HG03139 (cell line): ENCODE measurements at regions not wholly inside any gene's neighbourhood (a gene's known extent, or its start where the extent isn't known, plus 50 kb on each side); places are given as distances from the start of the nearest gene placed in this dataset.

ENCODE experiments used
- ATAC-seq: cut with Tn5 transposase; IDR thresholded peaks from one replicate; pipeline ENCODE4 v1.9.1; 2021; ENCODE audit not compliant: unreplicated experiment

GRCh38 chr2:140064243-140064642, 1284.1 kb upstream of the NXPH2 start:
- no peak for ATAC-seq

GRCh38 chr2:140063356-140063755, 1283.2 kb upstream of the NXPH2 start:
- ATAC-seq, result no peak

- no peak for ATAC-seq
Measured at GRCh38 chr2:140061240-140061639, 1281.0 kb upstream of the NXPH2 start.

- ATAC-seq, result no peak
Measured at GRCh38 chr2:140057928-140058327, 1277.7 kb upstream of the NXPH2 start.

- ATAC-seq, result no peak
Measured at GRCh38 chr2:140041811-140042210, 1261.6 kb upstream of the NXPH2 start.

- no peak for ATAC-seq
Measured at GRCh38 chr2:140041239-140041638, 1261.0 kb upstream of the NXPH2 start.

GRCh38 chr2:140033638-140034037, 1253.4 kb upstream of the NXPH2 start:
- no peak for ATAC-seq

GRCh38 chr2:140027966-140028365, 1247.8 kb upstream of the NXPH2 start:
- no peak for ATAC-seq

GRCh38 chr2:140027320-140027719, 1247.1 kb upstream of the NXPH2 start:
- no peak for ATAC-seq

- ATAC-seq, result no peak
Measured at GRCh38 chr2:140023291-140023690, 1243.1 kb upstream of the NXPH2 start.

GRCh38 chr2:140018541-140018940, 1238.4 kb upstream of the NXPH2 start:
- no peak for ATAC-seq

GRCh38 chr2:140014204-140014546, 1234.0 kb upstream of the NXPH2 start:
- ATAC-seq, result no peak

- ATAC-seq, result no peak
Measured at GRCh38 chr2:140013545-140014203, 1233.5 kb upstream of the NXPH2 start.

- ATAC-seq, result no peak
Measured at GRCh38 chr2:140011287-140011686, 1231.1 kb upstream of the NXPH2 start.

- no peak for ATAC-seq
Measured at GRCh38 chr2:140002110-140002509, 1221.9 kb upstream of the NXPH2 start.

- no peak for ATAC-seq
Measured at GRCh38 chr2:139992711-139993345, 1212.6 kb upstream of the NXPH2 start.

GRCh38 chr2:139992078-139992477, 1211.9 kb upstream of the NXPH2 start:
- no peak for ATAC-seq

GRCh38 chr2:139990646-139991335, 1210.6 kb upstream of the NXPH2 start:
- ATAC-seq, result no peak

GRCh38 chr2:139969323-139969722, 1189.1 kb upstream of the NXPH2 start:
- no peak for ATAC-seq

GRCh38 chr2:139968588-139968987, 1188.4 kb upstream of the NXPH2 start:
- no peak for ATAC-seq

GRCh38 chr2:139967665-139968064, 1187.5 kb upstream of the NXPH2 start:
- ATAC-seq, result no peak

GRCh38 chr2:139964721-139965440, 1184.7 kb upstream of the NXPH2 start:
- no peak for ATAC-seq
